ENCODE measurements at regions not wholly inside any gene's neighbourhood (a gene's known extent, or its start where the extent isn't known, plus 50 kb on each side); places are given as distances from the start of the nearest gene placed in this dataset.

GRCh38 chr22:34738661-34739400 lies 327.1 kb upstream of the ISX start:
- intact Hi-C loops (cut with DNase I): no loop called here
- Histone ChIP-seq H3K4me3 (no peak overlapping the region), H3K27me3 (no peaks in the 10 kb centered on the region), H3K27ac (no peak overlapping the region), H3K36me3 (no peaks in the 10 kb centered on the region), H3K4me1 (ENCODE audit: insufficient read depth) (no peaks in the 10 kb centered on the region), H3K9me3 (no peaks in the 10 kb centered on the region)
- no peak for DNase-seq
- TF ChIP-seq POLR2A (IDR thresholded peaks at IDR 0.05): no peak
- no peak for TF ChIP-seq CTCF (IDR thresholded peaks at IDR 0.05)
- TF ChIP-seq EP300 (IDR thresholded peaks at IDR 0.05): no peak
- WGBS, 3 donors: 48 to 54% (median 48%) methylated on average over 3 of the region's 3 CpGs

- no peaks in the 10 kb centered on the region for H3K36me3 ChIP-seq
- H3K4me3 ChIP-seq: no peak overlapping the region
- intact Hi-C loops (cut with DNase I): no loop called here
- TF ChIP-seq EP300 (IDR thresholded peaks at IDR 0.05): no peak
- TF ChIP-seq POLR2A (IDR thresholded peaks at IDR 0.05): no peak
- no peak for TF ChIP-seq CTCF (IDR thresholded peaks at IDR 0.05)
- H3K27ac ChIP-seq: no peak overlapping the region
- DNase-seq: no peak
- no peaks in the 10 kb centered on the region for H3K27me3 ChIP-seq
- WGBS, 3 donors: 70 to 84% (median 76%) methylated on average over 6 of the region's 6 CpGs
- H3K4me1 ChIP-seq (ENCODE audit: insufficient read depth): no peaks in the 10 kb centered on the region
- no peaks in the 10 kb centered on the region for H3K9me3 ChIP-seq
These were observed 322.7 kb upstream of the ISX start for GRCh38 chr22:34743110-34743751.

GRCh38 chr22:34760276-34761008 lies 305.5 kb upstream of the ISX start:
- Histone ChIP-seq H3K4me1 (ENCODE audit: insufficient read depth) (no peaks in the 10 kb centered on the region), H3K9me3 (no peaks in the 10 kb centered on the region), H3K27ac (no peak overlapping the region), H3K36me3 (no peaks in the 10 kb centered on the region), H3K27me3 (no peaks in the 10 kb centered on the region), H3K4me3 (no peak overlapping the region)
- intact Hi-C loops (cut with DNase I): no loop called here
- 78 to 84% (median 79%) methylated on average over 8 of the region's 8 CpGs for WGBS, 3 donors
- no peak for DNase-seq
- TF ChIP-seq CTCF (IDR thresholded peaks at IDR 0.05) (no peak), POLR2A (IDR thresholded peaks at IDR 0.05) (no peak), EP300 (IDR thresholded peaks at IDR 0.05) (no peak)

- Histone ChIP-seq H3K27ac (no peak overlapping the region), H3K36me3 (no peaks in the 10 kb centered on the region), H3K9me3 (no peaks in the 10 kb centered on the region), H3K27me3 (no peaks in the 10 kb centered on the region), H3K4me1 (ENCODE audit: insufficient read depth) (no peaks in the 10 kb centered on the region), H3K4me3 (no peak overlapping the region)
- WGBS, 3 donors: 68 to 74% (median 73%) methylated on average over 6 of the region's 6 CpGs
- intact Hi-C loops (cut with DNase I): no loop called here
- no peak for TF ChIP-seq CTCF (IDR thresholded peaks at IDR 0.05)
- TF ChIP-seq EP300 (IDR thresholded peaks at IDR 0.05): no peak
- TF ChIP-seq POLR2A (IDR thresholded peaks at IDR 0.05): no peak
- no peak for DNase-seq
These were observed 304.8 kb upstream of the ISX start for GRCh38 chr22:34761111-34761510.

Data from ovary (tissue), 7 donors.